Cardiac muscle cell (in vitro differentiated cells and primary cell): ENCODE measurements at regions not wholly inside any gene's neighbourhood (a gene's known extent, or its start where the extent isn't known, plus 50 kb on each side); places are given as distances from the start of the nearest gene placed in this dataset.

Experiments used
- DNase-seq, 2 donors: peaks; one replicate each; pipeline versions ENCODE4 v3.0.0 to v3.0.0-alpha.2; 2010 to 2017; ENCODE audit warnings: low read depth in 1 of 2, low spot score in 1 of 2
- H3K27ac ChIP-seq: fragments of 200-600 bp; sonication (generic); 2 replicates; pipeline ENCODE4 v1.5.1; 2016
- H3K27me3 ChIP-seq: fragments of 200-600 bp; sonication (generic); 2 replicates; pipeline ENCODE4 v1.6.0; 2016; ENCODE audit warnings: control low read depth
- H3K36me3 ChIP-seq: fragments of 200-600 bp; sonication (generic); 2 replicates; pipeline ENCODE4 v1.5.1; 2016; ENCODE audit warnings: control low read depth
- H3K4me1 ChIP-seq: fragments of 200-600 bp; sonication (generic); 2 replicates; pipeline ENCODE4 v1.8.1; 2017; ENCODE audit warnings: low read depth, mild to moderate bottlenecking, mixed run types
- H3K4me3 ChIP-seq: fragments of 200-600 bp; sonication (generic); 2 replicates; pipeline ENCODE4 v1.5.1; 2016; ENCODE audit warnings: mild to moderate bottlenecking
- H3K9me3 ChIP-seq: fragments of 200-600 bp; sonication (generic); 2 replicates; pipeline ENCODE4 v1.5.1; 2017; ENCODE audit warnings: low read depth, mild to moderate bottlenecking, control low read depth
- TF ChIP-seq, protein P1 (sequence below): IDR thresholded peaks from 2 replicates; pipeline ENCODE4 v1.5.1; 2012; ENCODE audit warnings: low read depth, mild to moderate bottlenecking, low read length

DNA sequence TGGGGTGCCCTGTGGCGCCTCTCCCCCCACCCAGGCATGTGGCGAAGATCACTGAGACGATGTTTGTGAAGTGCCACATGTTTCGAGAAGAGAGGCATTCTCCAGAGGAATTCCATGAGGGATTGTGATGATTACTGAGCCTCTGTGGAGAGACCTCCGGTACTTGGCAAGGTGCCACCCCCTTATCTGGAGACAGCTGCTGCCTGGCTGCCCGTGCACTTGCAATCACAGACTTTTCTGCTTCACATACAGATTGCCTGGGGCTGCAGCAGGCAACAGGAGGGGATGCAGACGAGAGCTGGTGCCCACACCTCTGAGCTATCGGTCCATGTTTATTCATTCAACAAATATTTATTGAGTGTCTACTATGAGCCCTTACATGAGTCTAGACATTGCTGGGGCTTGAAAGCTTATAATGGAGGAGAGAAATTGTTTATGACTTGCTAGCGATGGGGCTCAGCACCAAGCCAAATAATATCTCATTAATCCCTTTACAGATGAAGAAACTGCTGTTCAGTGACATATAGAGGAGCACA, 317.2 kb upstream of the ZFHX3 start:
- no peaks in the 10 kb centered on the region for H3K9me3 ChIP-seq
- H3K27me3 ChIP-seq: no peaks in the 10 kb centered on the region
- H3K4me3 ChIP-seq: no peak overlapping the region
- H3K36me3 ChIP-seq: no peaks in the 10 kb centered on the region
- no peak overlapping the region for H3K27ac ChIP-seq
- peaks cover 7% of the 10 kb centered on the region for H3K4me1 ChIP-seq
- DNase-seq: peak; percentile 60 to 91
- TF ChIP-seq, protein P1, sequence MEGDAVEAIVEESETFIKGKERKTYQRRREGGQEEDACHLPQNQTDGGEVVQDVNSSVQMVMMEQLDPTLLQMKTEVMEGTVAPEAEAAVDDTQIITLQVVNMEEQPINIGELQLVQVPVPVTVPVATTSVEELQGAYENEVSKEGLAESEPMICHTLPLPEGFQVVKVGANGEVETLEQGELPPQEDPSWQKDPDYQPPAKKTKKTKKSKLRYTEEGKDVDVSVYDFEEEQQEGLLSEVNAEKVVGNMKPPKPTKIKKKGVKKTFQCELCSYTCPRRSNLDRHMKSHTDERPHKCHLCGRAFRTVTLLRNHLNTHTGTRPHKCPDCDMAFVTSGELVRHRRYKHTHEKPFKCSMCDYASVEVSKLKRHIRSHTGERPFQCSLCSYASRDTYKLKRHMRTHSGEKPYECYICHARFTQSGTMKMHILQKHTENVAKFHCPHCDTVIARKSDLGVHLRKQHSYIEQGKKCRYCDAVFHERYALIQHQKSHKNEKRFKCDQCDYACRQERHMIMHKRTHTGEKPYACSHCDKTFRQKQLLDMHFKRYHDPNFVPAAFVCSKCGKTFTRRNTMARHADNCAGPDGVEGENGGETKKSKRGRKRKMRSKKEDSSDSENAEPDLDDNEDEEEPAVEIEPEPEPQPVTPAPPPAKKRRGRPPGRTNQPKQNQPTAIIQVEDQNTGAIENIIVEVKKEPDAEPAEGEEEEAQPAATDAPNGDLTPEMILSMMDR: no peak

DNA sequence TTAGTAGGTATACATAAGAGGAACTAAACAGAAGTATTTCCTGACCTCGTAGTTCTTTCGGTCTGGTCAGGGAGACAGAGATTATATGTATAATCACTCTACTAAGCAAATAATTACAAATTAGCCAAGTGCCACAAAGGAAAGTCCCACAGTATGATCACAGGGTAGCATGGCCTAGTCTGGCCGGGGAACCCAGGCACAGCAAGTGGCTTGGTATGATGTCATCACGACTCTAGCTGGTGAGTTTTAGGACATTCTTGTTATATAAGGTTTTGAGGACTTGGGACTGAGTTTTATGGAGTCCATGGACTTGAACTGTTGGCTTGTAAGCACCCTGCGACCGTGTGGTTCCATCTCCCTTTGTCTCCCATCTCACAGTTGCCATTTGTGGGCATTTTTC, 316.5 kb upstream of the ZFHX3 start:
- no peak for DNase-seq
- no peaks in the 10 kb centered on the region for H3K9me3 ChIP-seq
- no peaks in the 10 kb centered on the region for H3K36me3 ChIP-seq
- no peaks in the 10 kb centered on the region for H3K27me3 ChIP-seq
- no peak overlapping the region for H3K27ac ChIP-seq
- TF ChIP-seq, protein P1: no peak
- peaks cover 7% of the 10 kb centered on the region for H3K4me1 ChIP-seq
- no peak overlapping the region for H3K4me3 ChIP-seq

DNA sequence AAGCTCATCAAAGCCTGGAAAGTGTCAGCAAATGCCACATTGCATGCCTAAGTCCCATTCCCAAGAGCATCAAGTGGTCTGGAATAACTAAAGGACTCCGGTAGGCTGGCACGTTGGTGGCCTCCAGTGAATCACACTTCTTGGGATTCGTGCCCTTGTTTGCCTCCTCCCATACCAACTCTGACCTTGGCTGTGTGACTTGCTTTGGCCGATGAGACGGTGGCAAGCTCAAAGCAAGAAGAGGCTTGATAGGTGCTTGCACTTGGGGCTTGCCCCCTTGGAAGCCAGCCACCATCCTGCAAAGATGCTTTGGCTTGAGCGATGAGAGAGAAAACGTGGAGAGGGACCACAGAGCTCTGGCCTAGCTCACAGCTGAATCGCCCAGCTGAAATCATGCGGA, 313.1 kb upstream of the ZFHX3 start:
- Histone ChIP-seq H3K4me3 (no peak overlapping the region), H3K27me3 (no peaks in the 10 kb centered on the region), H3K36me3 (no peaks in the 10 kb centered on the region), H3K9me3 (no peaks in the 10 kb centered on the region), H3K27ac (no peak overlapping the region), H3K4me1 (peaks cover 7% of the 10 kb centered on the region)
- no peak for DNase-seq
- TF ChIP-seq, protein P1: no peak

DNA sequence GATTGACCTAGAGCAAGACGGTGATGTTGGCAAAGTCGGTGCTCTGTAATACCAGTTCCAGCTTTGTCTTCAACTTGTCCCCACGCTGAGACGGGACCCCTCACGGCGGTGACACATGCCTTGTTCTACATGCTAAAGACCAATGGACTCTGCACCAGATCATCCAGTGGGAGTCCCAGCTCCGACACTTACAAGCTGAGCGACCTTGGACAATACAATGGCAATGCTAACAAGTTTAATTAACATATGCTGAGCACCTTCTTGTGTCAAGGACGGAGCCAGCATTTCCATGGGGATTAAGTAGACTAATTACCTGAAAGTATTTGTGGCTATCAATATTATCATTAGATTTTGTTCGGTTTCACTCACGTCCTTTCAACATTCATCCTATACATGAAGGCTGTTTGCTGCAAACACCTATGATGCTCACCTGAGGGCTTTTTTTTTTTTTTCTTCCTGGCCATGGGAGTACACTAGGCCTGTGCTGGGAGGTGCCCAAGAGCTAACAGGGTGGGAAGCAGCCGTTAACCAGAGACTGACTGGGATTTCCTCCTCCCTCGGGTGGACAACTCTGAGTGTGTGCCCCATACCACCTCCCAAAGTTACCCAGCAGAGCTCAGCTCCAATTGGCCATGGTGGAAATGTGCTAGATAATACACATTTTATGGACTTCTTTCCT, 308.6 kb upstream of the ZFHX3 start:
- Histone ChIP-seq H3K27me3 (peaks cover 4% of the 10 kb centered on the region), H3K27ac (no peak overlapping the region), H3K9me3 (no peaks in the 10 kb centered on the region), H3K4me3 (no peak overlapping the region), H3K4me1 (no peaks in the 10 kb centered on the region), H3K36me3 (no peaks in the 10 kb centered on the region)
- TF ChIP-seq, protein P1: no peak
- DNase-seq: no peak

DNA sequence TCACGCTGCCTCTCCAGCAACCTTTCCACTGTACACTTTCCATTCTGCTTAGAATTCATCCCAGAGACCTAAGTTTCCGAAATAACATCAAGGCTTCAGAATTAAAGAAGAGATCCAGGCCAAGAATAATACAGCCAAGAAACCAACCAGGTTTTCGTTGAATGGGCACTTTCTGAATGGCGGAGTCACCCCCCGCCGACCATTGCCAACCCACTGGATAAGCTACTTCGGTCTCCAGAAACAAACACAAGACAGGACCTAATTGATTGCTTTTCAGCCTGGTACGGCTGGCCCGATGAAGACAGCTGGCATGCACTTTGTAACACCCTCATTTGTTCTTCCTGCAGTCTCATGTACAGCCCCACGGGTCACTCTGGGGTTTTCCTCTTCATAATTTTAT, 308.1 kb upstream of the ZFHX3 start:
- Histone ChIP-seq H3K9me3 (no peaks in the 10 kb centered on the region), H3K27me3 (peaks cover 4% of the 10 kb centered on the region), H3K27ac (no peak overlapping the region), H3K36me3 (no peaks in the 10 kb centered on the region), H3K4me1 (no peaks in the 10 kb centered on the region), H3K4me3 (no peak overlapping the region)
- TF ChIP-seq, protein P1: no peak
- no peak for DNase-seq

DNA sequence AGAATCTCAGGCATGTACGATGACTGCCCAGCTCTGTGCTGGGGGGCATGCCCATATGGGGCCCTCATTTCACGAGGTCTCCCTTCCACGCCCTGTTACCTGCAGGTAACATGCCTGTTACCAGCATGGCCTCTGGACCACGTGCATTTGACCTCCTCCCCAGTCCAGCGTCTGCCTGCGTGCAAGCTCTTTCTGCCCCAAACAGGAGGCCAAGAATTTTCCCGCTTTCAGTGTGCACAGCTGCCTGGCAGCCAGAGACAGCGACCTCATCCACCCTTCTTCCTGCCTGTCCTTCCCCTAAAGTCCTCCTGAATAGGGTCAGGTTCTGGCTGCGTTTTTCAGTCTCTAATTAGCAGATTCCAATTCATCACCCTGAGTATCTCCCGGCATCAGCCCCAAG, 306.5 kb upstream of the ZFHX3 start:
- TF ChIP-seq, protein P1: no peak
- no peak for DNase-seq
- H3K9me3 ChIP-seq: no peaks in the 10 kb centered on the region
- H3K27me3 ChIP-seq: peaks cover 4% of the 10 kb centered on the region
- no peak overlapping the region for H3K4me3 ChIP-seq
- no peak overlapping the region for H3K27ac ChIP-seq
- no peaks in the 10 kb centered on the region for H3K36me3 ChIP-seq
- H3K4me1 ChIP-seq: no peaks in the 10 kb centered on the region
